ENCODE measurements at regions not wholly inside any gene's neighbourhood (a gene's known extent, or its start where the extent isn't known, plus 50 kb on each side); places are given as distances from the start of the nearest gene placed in this dataset.
"Not testable (repeated sequence)": the region's sequence is repeated elsewhere in the genome, so short reads cannot be mapped to it uniquely, and the experiment has no call there.

DNA sequence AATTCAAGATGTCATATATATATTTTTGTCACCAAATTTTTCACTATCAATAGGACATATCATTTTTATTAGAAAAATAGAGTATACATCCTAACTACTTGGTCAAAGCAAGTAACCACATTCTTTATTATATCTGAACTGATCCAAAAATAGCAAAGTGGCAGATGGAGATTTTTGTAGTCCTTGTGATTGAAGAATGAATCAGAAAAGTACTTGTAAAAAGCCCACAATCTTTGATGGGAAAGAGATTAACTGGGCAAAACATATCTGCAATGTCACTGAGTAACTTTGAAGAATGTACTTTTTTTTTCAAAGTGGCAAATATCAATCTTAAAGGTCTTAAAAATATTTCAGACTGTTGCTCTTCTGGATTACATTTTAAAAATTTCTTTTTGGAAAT lies 1040.6 kb upstream of the SEMA6A start:
- Mint-ChIP-seq H3K4me1 (ENCODE audit: low read depth) (peaks cover 23% of the 10 kb centered on the region), H3K36me3 (ENCODE audit: low read depth) (no peaks in the 10 kb centered on the region), H3K27me3 (ENCODE audit: insufficient read depth) (no peaks in the 10 kb centered on the region), H3K27ac (no peak overlapping the region), H3K4me3 (no peak overlapping the region), H3K9me3 (no peaks in the 10 kb centered on the region)
- DNase-seq, result peak; percentile 36
- TF ChIP-seq, protein P1, sequence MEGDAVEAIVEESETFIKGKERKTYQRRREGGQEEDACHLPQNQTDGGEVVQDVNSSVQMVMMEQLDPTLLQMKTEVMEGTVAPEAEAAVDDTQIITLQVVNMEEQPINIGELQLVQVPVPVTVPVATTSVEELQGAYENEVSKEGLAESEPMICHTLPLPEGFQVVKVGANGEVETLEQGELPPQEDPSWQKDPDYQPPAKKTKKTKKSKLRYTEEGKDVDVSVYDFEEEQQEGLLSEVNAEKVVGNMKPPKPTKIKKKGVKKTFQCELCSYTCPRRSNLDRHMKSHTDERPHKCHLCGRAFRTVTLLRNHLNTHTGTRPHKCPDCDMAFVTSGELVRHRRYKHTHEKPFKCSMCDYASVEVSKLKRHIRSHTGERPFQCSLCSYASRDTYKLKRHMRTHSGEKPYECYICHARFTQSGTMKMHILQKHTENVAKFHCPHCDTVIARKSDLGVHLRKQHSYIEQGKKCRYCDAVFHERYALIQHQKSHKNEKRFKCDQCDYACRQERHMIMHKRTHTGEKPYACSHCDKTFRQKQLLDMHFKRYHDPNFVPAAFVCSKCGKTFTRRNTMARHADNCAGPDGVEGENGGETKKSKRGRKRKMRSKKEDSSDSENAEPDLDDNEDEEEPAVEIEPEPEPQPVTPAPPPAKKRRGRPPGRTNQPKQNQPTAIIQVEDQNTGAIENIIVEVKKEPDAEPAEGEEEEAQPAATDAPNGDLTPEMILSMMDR (IDR thresholded peaks at IDR 0.05), result no peak

DNA sequence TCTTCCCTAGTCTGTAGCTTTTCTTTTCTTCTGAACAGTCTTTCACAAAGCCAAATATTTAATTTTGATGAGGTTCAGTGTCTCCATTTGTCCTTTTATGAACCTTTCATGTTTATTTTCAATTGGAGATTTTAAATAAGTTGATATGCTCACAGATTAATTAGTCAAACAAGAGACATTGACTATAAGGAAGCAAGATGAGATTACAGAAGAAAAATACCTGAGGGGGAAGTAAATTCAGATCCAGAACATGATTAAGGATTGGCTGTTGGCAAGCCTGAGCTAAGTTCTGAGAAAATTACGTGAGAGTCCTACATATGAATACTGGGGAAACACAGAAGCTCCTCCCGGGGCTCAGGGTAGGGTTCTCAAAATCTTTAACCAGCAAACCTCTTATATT lies 1039.8 kb upstream of the SEMA6A start:
- DNase-seq, result no peak
- H3K4me3 Mint-ChIP-seq, result no peak overlapping the region
- H3K4me1 Mint-ChIP-seq (ENCODE audit: low read depth), result peaks cover 23% of the 10 kb centered on the region
- no peaks in the 10 kb centered on the region for H3K27me3 Mint-ChIP-seq (ENCODE audit: insufficient read depth)
- H3K27ac Mint-ChIP-seq, result no peak overlapping the region
- TF ChIP-seq, protein P1 (IDR thresholded peaks at IDR 0.05), result no peak
- no peaks in the 10 kb centered on the region for H3K9me3 Mint-ChIP-seq
- H3K36me3 Mint-ChIP-seq (ENCODE audit: low read depth), result no peaks in the 10 kb centered on the region

DNA sequence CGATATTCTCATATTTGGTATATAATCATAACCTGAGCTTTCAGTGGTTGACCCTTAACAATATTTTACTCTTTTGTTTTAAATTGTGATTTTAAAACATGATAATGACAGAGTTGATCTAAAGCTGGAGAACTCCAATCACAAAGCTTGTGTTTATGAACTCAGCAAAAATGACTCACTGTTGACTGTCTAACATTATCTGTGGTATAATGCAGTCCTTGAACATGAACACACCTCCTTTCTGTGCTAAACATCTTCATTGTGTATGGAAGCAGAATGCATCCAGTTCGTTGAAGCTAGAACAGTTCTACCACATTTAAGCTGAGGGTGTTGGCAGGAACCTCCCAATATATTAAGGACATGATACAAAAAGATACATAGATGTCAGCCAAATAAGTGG lies 1030.2 kb upstream of the SEMA6A start:
- DNase-seq, result no peak
- Mint-ChIP-seq H3K9me3 (no peaks in the 10 kb centered on the region), H3K27me3 (ENCODE audit: insufficient read depth) (no peaks in the 10 kb centered on the region), H3K36me3 (ENCODE audit: low read depth) (no peaks in the 10 kb centered on the region), H3K27ac (no peak overlapping the region), H3K4me1 (ENCODE audit: low read depth) (peaks cover 14% of the 10 kb centered on the region), H3K4me3 (no peak overlapping the region)
- TF ChIP-seq, protein P1 (IDR thresholded peaks at IDR 0.05), result no peak

DNA sequence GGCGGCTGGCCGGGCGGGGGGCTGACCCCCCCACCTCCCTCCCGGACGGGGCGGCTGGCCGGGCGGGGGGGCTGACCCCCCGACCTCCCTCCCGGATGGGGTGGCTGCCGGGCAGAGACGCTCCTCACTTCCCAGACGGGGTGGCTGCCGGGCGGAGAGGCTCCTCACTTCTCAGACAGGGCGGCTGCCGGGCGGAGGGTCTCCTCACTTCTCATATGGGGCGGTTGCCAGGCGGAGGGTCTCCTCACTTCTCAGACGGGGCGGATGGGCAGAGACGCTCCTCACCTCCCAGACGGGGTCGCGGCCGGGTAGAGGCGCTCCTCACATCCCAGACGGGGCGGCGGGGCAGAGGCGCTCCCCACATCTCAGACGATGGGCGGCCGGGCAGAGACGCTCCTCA lies 1025.2 kb upstream of the SEMA6A start:
- not testable (repeated sequence) for H3K27ac Mint-ChIP-seq; DNase-seq; H3K27me3 Mint-ChIP-seq (ENCODE audit: insufficient read depth); H3K4me1 Mint-ChIP-seq (ENCODE audit: low read depth); H3K9me3 Mint-ChIP-seq; H3K36me3 Mint-ChIP-seq (ENCODE audit: low read depth); H3K4me3 Mint-ChIP-seq

DNA sequence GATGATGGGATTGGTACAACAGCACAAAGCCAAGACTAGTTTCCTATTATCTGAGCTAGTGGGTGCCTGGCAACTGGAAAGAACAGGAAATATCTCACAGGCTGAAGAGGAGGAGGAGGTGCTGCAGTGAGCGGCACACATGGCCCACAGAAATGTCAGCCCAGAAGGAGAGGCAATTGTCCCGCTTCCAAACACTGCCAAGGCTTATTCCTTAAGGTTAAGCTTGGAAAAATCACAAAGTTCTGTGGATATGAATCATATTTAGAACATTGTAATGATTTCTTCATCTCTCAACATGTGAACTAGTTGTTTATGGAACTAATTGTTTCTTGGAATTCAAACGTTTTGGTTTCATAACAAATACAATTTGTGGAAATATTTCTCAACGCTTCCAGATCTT lies 1019.5 kb upstream of the SEMA6A start:
- Mint-ChIP-seq H3K4me3 (peak overlapping the region; percentile 65; the same call in 1 of the 2 replicates), H3K36me3 (ENCODE audit: low read depth) (no peaks in the 10 kb centered on the region), H3K27ac (peak overlapping the region; percentile 77), H3K9me3 (peaks cover 4% of the 10 kb centered on the region; the same call in 1 of the 2 replicates), H3K27me3 (ENCODE audit: insufficient read depth) (no peaks in the 10 kb centered on the region; the same call in 1 of the 2 replicates), H3K4me1 (ENCODE audit: low read depth) (peaks cover 22% of the 10 kb centered on the region)
- DNase-seq, result no peak
- TF ChIP-seq, protein P1 (IDR thresholded peaks at IDR 0.05), result no peak

DNA sequence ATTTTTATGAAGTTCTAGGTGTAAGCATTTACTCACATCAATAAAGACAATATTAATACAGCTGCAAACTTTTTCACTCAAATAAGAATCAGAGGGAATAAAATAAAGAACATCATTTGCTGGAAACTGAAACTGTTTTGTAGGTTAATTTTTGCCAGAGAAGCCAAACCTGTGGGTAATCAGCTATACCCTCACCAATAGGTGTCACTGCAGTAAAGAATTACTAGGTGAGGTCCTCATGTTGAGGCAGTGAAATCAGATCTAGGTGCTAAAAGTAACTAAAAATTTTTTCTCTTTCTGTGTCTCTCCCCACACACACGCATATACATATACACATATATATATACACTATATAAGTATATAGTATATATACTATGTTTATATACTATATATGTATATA lies 1016.3 kb upstream of the SEMA6A start:
- Mint-ChIP-seq H3K4me1 (ENCODE audit: low read depth) (peaks cover 32% of the 10 kb centered on the region), H3K36me3 (ENCODE audit: low read depth) (no peaks in the 10 kb centered on the region), H3K27ac (no peak overlapping the region), H3K4me3 (no peak overlapping the region), H3K9me3 (no peaks in the 10 kb centered on the region), H3K27me3 (ENCODE audit: insufficient read depth) (no peaks in the 10 kb centered on the region; the same call in 1 of the 2 replicates)
- TF ChIP-seq, protein P1 (IDR thresholded peaks at IDR 0.05), result peak; percentile 69
- peak; percentile 24 for DNase-seq

All from HFFc6 (cell line).